Mucosa of gallbladder (tissue), 1 donor: ENCODE measurements at regions not wholly inside any gene's neighbourhood (a gene's known extent, or its start where the extent isn't known, plus 50 kb on each side); places are given as distances from the start of the nearest gene placed in this dataset.
A peak's percentile ranks its signal among the peaks of the same experiment; 100 is the strongest.
"Not testable (repeated sequence)": the region's sequence is repeated elsewhere in the genome, so short reads cannot be mapped to it uniquely, and the experiment has no call there.

Experiments
- DNase-seq: peaks from one replicate; pipeline ENCODE4 v3.0.0-alpha.2; 2020; ENCODE audit warnings: low spot score
- donor health status: DM: no; HTN: no; CAD: no.

- DNase-seq = peak; percentile 28
Measured at GRCh38 chr18:1663879-1664705, 759.4 kb downstream of the ADCYAP1 start.

GRCh38 chr18:1665079-1665478 lies 760.4 kb downstream of the ADCYAP1 start:
- no peak for DNase-seq

DNA sequence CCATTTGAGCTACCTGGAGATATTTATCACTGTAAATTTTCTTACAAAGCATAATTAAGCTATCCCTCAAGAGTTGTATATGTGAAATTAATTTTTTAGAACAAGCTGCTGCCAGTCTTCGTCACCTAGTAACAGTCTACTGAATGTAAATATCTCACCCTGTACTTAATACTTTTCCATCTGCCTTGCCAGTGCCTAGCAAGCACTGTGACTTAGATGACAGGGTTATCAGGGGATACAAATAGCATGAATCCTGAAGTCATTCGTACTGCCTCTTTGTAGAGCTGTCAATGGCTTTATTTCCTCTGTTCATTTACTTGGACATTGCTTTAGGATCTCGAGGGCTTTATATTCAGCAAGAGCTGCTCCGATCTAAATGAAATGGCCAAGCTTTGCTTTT lies 763.6 kb downstream of the ADCYAP1 start:
- no peak for DNase-seq

- DNase-seq = not testable (repeated sequence)
Measured at GRCh38 chr18:1671710-1672109, 767.0 kb downstream of the ADCYAP1 start.

- no peak for DNase-seq
Measured at GRCh38 chr18:1676387-1676786, 771.7 kb downstream of the ADCYAP1 start.

DNA sequence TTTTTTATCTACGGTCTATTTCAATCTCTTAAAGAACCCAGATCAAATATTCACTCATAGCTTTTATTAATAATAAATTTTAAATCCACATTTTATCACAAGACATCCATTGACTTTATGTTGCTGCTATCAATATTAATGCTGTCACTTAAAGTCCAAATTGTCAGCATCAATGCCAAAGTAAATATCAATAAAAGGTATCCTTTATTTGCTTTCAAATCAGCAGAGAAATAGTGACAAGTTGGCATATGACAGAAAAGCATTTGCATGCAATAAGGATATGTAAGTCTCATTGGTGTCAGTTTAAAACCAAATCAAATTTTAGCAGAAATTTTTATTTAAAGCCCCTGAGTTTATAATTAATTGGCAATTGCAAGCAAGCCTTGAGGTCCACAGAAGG lies 775.4 kb downstream of the ADCYAP1 start:
- no peak for DNase-seq

GRCh38 chr18:1691863-1692262 lies 787.2 kb downstream of the ADCYAP1 start:
- DNase-seq = no peak

DNA sequence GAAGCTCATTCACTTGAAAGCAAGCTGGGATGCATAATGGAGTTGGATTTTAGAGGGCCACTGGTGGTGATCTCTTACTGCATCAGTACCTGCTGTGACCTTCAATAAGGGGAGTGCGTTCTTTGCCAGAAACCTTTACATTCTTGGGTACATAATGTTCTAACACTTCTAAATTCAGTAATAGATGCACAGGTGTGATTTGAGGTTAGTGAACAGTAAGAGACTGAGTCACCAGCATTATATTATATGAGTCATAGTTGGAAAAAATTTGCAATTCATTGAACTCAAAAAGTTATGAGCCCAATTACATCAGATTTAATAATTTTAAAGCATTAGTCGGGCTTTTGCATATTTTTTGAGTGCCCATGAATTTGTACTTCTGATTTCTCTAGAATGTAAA lies 803.3 kb downstream of the ADCYAP1 start:
- no peak for DNase-seq

- no peak for DNase-seq
Measured at GRCh38 chr18:1710114-1710513, 805.4 kb downstream of the ADCYAP1 start.

DNA sequence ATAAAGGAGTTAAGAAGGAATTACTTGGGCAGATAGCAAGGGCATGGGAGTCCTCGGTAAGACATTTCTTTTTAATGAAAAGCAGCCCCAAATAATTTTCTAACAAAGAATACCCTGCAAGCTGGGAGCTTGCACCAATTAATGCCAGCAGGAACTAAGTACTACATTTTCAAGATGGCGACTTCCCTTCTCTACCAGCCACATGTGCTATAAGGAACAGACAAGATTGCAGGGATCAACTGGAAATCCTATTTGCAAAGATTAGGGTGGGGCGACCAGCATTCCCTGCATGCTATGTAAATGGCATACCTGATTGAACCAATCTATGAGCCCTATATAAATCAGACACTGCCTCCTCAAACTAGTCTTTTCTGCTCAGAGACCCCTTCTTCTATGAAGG lies 827.5 kb downstream of the ADCYAP1 start:
- no peak for DNase-seq

DNA sequence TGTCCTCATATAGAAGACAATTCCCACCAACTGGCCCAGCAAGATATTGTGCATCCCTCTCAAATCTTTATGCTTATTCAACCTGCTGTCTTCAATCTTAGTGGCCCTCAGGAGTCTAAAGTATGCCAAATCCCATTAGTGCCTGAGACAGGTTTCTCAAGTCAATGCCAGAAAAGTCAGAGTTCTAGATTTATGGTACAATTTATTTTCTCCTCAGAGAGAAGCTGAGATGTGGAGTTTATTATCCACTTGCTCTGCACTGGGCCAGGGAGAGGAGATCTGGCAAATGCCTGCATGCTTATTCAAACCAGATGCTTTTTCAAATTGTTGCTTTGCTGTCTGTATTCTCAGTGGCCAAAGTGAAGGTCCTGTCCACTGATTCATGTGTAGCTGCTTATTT lies 825.2 kb downstream of the METTL4 start:
- DNase-seq = no peak

- no peak for DNase-seq
Measured at GRCh38 chr18:1751249-1751648, 820.1 kb downstream of the METTL4 start.

DNA sequence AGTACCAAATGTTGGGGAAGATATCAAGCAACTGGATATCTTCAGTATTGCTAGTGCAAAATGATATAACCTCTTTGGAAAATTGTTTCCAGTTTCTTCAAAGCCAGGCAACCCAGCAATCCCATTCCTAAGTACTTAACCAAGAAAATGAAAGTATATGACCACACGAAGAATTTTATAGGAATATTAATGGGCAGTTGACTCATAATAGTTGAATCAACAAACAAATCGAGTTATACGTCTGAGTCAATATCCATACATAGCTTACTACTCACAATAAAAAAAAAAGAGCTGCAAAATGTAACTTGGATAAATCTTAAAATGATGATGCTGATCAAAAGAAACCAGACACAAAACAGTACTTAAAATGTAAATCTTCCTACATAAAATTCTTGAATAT lies 810.4 kb downstream of the METTL4 start:
- DNase-seq = no peak

- DNase-seq = peak; percentile 10
Measured at GRCh38 chr18:1774261-1774660, 797.0 kb downstream of the METTL4 start.

DNA sequence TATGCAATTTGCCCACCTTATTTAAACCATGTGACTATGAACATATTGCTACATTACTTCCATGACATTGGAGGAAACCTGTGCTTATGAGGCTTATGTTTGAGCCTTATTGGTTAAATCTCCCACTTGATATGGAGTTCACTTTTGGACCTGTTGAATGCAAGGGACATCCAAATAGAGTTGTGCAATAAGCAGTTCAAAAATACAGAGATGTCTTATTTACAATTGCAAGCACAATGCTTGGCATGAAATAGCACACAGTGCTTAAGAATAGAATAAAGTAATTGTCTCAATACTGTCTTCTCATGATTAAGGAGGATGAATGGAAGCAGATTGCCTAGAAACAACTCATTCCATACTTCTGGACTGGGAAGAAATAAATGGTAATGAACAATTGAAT lies 793.5 kb downstream of the METTL4 start:
- no peak for DNase-seq

DNA sequence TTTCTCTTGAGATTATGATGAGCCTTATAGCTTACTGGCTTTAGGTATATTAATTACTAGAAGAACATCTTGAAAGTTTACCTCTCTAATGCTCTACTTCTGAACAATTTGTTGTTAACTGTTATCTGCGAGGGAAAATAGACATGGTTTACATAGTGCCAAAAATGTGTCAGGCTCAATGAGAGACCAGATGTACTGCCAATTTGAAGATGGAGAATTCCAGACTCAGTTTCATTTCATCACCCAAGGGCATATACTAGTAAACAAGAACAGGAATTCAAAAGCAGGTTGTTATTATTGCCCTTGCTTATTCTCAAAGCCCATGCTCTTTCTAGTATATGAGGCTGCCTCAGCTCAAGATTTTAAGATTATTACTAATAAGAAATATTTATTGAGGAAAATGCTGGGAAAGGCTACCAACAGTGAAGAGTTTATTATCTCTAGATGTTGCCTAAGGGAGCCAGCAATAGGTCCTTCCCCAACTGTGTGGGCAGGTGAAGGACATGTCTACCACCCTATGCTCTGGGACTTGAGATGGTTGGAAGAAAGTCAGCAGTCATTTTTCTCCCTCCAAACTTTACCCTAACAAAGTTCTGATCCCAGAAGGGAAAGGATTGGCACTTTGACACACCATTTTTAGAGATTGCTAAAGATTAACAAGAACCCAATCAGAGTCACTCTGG lies 792.7 kb downstream of the METTL4 start:
- no peak for DNase-seq

DNA sequence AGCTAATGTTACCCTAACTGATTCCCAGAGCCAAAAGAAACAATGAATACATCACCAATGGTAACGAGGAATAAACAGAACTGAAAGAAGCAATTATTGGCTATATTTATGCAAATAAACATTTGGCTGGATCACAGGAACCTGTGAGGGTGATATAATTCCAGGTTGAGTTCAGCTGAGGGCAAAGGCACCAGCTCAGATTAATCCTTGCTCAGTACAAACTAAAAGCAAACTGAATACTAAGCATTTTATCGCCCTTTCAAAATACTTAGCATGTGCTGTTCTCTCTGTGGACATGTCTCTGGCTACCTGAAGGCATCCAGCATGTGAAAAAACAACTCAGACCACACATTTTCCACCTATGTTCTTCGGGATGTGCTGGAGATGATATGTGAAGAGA lies 791.7 kb downstream of the METTL4 start:
- DNase-seq = no peak

GRCh38 chr18:1784113-1784512 lies 787.2 kb downstream of the METTL4 start:
- DNase-seq = no peak

DNA sequence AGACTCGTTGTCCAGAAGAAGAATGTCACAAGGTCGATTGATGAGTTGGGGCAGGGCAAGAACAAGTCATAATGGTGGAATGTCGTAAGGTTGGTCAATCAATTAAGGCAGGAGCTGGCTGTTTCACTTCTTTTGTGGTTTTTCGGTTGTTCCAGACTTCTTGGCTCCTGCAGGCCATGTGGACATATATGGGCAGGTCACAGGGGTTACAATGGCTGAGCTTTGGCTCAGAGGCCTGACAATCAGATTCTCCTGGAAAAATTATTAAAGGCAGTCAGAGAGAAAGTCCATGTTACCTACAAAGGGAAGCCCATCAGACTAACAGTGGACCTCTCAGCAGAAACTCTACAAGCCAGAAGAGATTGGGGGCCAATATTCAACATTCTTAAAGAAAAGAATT lies 785.3 kb downstream of the METTL4 start:
- not testable (repeated sequence) for DNase-seq

DNA sequence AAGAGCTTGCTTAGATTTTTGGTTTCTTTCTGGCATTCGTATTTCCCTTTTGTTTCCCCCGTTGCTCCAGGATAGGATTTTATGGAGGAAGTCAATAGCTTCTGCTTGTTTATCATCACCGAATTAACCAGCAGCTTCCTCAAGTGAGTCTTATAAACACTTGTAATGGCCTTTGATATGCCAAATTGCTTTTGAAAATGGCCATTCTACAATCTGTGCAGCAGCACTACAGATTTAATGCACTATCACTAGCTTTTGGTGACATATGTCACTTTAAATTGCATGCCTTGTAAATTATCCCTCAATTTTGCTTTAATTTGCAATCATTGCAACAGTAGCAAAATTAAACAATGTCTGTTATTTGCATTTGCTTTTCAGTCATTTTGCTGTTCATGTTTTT lies 774.7 kb downstream of the METTL4 start:
- DNase-seq = no peak

DNA sequence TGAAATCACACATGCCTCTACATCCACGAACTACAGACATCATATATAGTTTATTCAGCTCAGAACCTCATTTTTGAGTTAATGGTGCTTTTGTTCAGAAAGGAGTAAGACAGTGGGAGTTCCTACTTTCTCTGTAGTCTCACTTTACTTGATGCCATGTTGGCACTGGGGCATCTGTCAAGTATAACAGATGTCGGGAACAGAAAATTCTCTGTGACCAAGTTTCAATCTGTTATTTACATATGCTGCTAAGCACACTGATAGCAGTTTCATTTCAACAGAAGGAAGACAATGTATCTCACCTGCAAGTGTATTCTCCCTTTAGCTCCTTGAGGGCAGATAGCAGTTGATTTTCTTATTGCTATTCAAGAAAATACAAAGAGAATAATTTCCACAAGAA lies 774.1 kb downstream of the METTL4 start:
- DNase-seq = no peak

DNA sequence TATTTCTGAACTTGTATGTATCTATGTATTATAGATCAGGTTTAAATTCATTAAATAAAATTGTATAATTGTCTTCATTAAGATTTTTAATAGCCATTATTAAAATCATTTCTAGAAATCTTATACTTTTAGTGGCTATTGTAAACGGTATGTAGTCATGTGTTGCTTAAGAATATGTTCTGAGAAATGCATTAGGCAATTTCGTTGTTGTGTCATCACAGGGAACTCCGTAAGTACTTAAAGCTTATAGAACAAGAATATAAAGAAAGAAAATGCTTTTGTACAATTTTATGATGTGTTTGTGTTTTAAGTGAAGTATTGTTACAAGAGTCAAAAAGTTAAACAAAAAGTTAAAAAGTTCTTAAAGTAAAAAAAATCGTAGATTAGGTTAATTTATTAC lies 765.8 kb downstream of the METTL4 start:
- DNase-seq = no peak

GRCh38 chr18:1806884-1807615 lies 764.3 kb downstream of the METTL4 start:
- DNase-seq = no peak
